OCI-LY3 (cell line): ENCODE measurements at regions not wholly inside any gene's neighbourhood (a gene's known extent, or its start where the extent isn't known, plus 50 kb on each side); places are given as distances from the start of the nearest gene placed in this dataset.

Experiments used
- EZH2phosphoT487 ChIP-seq: fragments of 200-600 bp; shearing (Covaris generic); IDR thresholded peaks from 2 replicates; pipeline ENCODE4 v1.6.1; 2018; ENCODE audit warnings: antibody characterized with exemption, mixed run types, low read depth
- TF ChIP-seq, protein P1 (sequence below): fragments of 200-600, 300-600 bp; sonication (generic); IDR thresholded peaks from 2 replicates; pipeline ENCODE4 v1.5.1; 2014; ENCODE audit warnings: antibody characterized with exemption, low read length, low read depth

DNA sequence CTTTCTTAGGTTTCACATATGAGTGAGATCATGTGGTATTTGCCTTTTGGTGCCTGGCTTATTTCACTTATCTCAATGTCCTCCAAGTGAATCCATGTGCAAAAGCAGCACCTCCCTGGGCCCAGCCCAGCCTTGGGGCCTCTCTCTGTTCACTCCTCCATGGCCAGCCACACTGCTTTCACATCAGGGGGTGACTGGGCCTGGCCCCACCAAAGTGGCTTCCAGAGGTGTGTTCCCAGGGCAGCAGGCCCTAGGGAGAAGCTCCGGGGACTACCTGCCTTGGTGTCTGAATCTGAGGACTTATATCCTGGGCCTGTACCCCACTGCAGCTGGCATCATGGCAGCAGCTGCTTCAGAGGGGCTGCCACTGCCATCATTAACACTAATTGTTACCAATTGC, 829.9 kb upstream of the SLITRK5 start:
- TF ChIP-seq, protein P1, sequence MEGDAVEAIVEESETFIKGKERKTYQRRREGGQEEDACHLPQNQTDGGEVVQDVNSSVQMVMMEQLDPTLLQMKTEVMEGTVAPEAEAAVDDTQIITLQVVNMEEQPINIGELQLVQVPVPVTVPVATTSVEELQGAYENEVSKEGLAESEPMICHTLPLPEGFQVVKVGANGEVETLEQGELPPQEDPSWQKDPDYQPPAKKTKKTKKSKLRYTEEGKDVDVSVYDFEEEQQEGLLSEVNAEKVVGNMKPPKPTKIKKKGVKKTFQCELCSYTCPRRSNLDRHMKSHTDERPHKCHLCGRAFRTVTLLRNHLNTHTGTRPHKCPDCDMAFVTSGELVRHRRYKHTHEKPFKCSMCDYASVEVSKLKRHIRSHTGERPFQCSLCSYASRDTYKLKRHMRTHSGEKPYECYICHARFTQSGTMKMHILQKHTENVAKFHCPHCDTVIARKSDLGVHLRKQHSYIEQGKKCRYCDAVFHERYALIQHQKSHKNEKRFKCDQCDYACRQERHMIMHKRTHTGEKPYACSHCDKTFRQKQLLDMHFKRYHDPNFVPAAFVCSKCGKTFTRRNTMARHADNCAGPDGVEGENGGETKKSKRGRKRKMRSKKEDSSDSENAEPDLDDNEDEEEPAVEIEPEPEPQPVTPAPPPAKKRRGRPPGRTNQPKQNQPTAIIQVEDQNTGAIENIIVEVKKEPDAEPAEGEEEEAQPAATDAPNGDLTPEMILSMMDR, result no peak
- TF ChIP-seq EZH2phosphoT487, result no peak
